ENCODE measurements at regions not wholly inside any gene's neighbourhood (a gene's known extent, or its start where the extent isn't known, plus 50 kb on each side); places are given as distances from the start of the nearest gene placed in this dataset.
"Not testable (repeated sequence)": the region's sequence is repeated elsewhere in the genome, so short reads cannot be mapped to it uniquely, and the experiment has no call there.

GRCh38 chr2:4690913-4691312, 987.5 kb downstream of the DCDC2C start:
- no peak for DNase-seq
- in situ Hi-C loops (cut with MboI; ENCODE audit: low pct_unique_long_range_greater_than_20kb, low sequenced_read_pairs): no loop called here

DNA sequence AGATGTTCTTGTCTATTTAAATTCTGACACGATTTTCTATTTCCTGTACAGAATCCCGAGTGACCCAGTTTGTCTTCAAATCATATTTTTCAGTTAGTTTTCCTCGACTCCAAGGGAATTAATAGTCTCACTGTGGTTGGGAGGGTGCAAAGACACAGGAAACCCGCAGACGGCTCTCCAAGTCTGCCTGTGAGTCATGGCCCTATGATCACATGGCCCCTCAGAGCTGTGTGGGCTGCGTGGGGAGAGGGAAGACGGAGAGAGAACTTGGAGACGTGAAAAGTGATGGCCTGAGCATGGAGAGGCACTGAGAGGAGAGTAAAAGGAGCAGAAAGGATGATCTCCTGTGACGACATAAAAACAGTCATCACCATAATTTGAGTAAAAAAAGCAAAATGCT, 989.9 kb downstream of the DCDC2C start:
- DNase-seq: peak; percentile 2
- in situ Hi-C loops (cut with MboI; ENCODE audit: low pct_unique_long_range_greater_than_20kb, low sequenced_read_pairs): no loop called here

- DNase-seq: no peak
- in situ Hi-C loops (cut with MboI; ENCODE audit: low pct_unique_long_range_greater_than_20kb, low sequenced_read_pairs): no loop called here
These were observed 992.0 kb downstream of the DCDC2C start for GRCh38 chr2:4695281-4695861.

- DNase-seq: no peak
- in situ Hi-C loops (cut with MboI; ENCODE audit: low pct_unique_long_range_greater_than_20kb, low sequenced_read_pairs): no loop called here
These were observed 977.1 kb upstream of the SOX11 start for GRCh38 chr2:4715065-4715464.

DNA sequence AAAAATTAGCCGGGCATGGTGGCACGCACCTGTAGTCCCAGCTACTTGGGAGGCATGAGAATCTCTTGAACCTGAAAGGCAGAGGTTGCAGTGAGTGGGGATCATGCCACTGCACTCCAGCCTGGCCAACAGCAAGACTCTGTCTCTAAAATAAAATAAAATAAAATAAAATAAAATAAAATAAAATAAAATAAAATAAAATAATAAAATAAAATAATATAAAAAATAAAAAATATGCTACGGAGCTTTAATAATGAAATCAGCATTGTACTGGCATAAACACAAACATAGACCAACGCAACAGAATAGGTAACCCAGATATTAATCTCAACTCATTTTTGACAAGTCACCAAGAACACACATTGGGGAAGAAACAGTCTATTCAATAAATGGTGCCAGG, 973.4 kb upstream of the SOX11 start:
- in situ Hi-C loops (cut with MboI; ENCODE audit: low pct_unique_long_range_greater_than_20kb, low sequenced_read_pairs): no loop called here

GRCh38 chr2:4725618-4726017, 966.6 kb upstream of the SOX11 start:
- no peak for DNase-seq
- in situ Hi-C loops (cut with MboI; ENCODE audit: low pct_unique_long_range_greater_than_20kb, low sequenced_read_pairs): no loop called here

More for the DNA sequence above, 973.4 kb upstream of the SOX11 start:
- no peak for DNase-seq

- DNase-seq: no peak
- in situ Hi-C loops (cut with MboI; ENCODE audit: low pct_unique_long_range_greater_than_20kb, low sequenced_read_pairs): no loop called here
These were observed 959.6 kb upstream of the SOX11 start for GRCh38 chr2:4732560-4732959.

DNA sequence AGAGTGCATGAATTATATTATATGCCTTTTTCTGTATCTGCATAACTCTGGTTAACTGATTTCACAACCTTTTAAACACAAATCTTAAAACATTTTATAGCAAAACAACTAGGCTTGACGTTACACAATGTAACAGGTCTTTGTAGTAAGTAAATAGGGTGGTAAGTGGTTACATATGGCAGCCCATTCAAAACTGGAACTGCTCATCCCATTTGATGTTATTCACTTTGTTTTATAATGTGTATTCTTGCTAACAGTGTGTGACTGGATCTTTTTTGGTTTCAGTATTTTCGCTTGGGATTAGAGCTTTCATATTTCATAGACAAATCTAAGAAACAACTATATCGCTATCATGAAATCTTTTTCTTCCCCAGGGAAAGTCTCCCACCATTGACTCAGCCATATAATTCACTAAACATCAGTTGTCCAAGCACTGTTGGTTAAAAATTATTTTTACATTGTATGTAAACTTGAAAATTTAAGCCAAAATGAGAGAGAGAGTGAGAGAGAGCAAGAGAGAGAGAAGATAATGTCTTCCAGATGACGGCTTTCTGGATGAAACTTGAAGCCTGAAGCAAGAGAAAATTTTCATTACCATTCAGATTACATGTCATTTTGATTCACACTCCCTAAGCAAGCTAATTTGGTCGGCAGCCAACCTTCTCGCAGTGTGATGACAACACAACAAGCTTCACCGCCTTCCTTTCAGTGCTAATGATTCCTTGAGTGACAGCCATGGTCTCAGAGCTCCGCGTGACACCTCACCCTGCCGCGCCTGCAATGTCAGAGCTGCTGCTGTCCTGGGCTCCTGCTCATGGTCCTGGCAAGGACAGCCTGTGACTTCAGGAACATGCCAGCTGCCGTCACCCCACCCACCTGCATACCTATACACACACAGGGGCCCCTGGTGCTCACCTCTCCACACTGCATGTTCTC, 946.9 kb upstream of the SOX11 start:
- DNase-seq: no peak

DNA sequence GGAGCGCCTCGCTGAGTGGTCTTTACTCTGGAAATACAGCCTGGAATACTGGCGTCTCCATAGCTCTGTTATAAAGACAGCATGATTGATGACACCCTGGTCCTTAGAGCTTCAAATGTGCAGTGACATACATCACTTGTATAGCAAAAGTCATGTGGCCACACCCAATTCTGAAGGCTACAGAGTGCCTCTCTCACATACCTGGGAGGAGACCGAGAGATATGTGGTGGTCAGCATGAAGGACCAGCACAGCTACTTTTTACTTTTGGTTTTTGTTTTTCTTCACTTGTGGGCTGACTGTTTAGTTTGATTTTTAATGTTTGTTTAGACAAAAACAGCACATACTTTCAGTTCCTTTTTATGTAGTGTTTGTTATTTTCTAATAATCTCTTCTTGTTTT, 938.5 kb upstream of the SOX11 start:
- no peak for DNase-seq
- in situ Hi-C loops (cut with MboI; ENCODE audit: low pct_unique_long_range_greater_than_20kb, low sequenced_read_pairs): no loop called here

More for the DNA sequence above, 946.9 kb upstream of the SOX11 start:
- in situ Hi-C loops (cut with MboI; ENCODE audit: low pct_unique_long_range_greater_than_20kb, low sequenced_read_pairs): no loop called here

DNA sequence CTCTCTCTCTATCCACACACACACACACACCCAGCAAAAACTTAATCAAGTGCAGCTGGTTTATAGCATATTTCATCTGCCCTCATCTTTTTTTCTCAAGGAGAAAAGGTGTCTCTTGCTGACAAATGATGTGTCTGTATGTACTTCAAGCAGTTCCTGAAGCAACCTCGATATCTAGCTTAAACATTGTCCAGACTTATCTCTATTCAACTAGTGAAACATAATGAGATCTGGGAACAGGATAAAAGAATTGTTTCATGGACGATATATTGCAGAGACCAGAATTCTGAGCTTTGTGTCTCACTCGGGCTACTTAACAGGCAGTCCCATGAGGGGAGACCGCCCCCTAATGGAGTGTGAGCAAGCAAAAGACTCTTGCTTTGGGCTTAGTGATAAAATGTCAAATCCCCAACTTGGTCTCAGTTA, 929.2 kb upstream of the SOX11 start:
- in situ Hi-C loops (cut with MboI; ENCODE audit: low pct_unique_long_range_greater_than_20kb, low sequenced_read_pairs): no loop called here
- DNase-seq: peak; percentile 11

- no peak for DNase-seq
- in situ Hi-C loops (cut with MboI; ENCODE audit: low pct_unique_long_range_greater_than_20kb, low sequenced_read_pairs): no loop called here
These were observed 926.2 kb upstream of the SOX11 start for GRCh38 chr2:4765787-4766530.

GRCh38 chr2:4775668-4776067, 916.5 kb upstream of the SOX11 start:
- DNase-seq: no peak
- in situ Hi-C loops (cut with MboI; ENCODE audit: low pct_unique_long_range_greater_than_20kb, low sequenced_read_pairs): no loop called here

- no peak for DNase-seq
- in situ Hi-C loops (cut with MboI; ENCODE audit: low pct_unique_long_range_greater_than_20kb, low sequenced_read_pairs): no loop called here
These were observed 911.5 kb upstream of the SOX11 start for GRCh38 chr2:4780679-4781078.

DNA sequence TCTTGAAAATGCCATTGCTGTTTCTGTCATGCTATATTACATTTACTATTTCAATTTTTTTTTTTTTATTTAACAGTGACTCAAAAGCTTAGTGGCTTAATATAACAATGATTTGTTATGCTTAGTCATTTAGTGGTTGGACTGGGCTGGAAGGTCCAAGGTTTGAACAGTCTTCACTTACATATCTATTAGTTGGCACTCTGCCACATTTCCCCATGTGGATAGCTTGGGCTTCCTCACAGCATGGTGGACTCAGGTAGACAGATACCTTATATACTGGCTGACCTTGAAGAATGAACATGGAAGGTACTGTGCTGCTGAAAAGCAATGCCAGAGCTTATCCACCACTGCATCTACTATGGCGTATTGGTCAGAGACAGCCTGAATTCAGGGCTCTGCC, 909.5 kb upstream of the SOX11 start:
- no peak for DNase-seq
- in situ Hi-C loops (cut with MboI; ENCODE audit: low pct_unique_long_range_greater_than_20kb, low sequenced_read_pairs): no loop called here

DNA sequence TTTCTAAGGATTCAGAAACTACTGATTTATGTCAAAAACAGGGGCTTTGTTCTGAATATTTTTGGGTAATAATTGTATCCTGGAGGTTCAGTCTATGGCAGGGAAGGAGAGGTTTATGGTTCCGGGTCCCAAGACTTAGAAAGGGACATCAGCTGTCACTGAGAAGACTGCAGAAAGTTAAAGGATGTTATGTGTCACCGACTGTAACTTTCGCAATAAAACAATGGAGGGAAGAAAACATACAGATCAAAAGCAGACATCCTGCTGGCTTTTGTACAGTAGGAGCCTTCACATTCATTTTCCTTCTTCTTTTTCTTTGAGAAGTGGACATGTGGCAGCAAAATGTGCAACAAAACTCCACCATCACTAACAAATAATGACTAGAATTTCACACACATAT, 900.7 kb upstream of the SOX11 start:
- in situ Hi-C loops (cut with MboI; ENCODE audit: low pct_unique_long_range_greater_than_20kb, low sequenced_read_pairs): no loop called here
- no peak for DNase-seq

- DNase-seq: no peak
- in situ Hi-C loops (cut with MboI; ENCODE audit: low pct_unique_long_range_greater_than_20kb, low sequenced_read_pairs): no loop called here
These were observed 900.1 kb upstream of the SOX11 start for GRCh38 chr2:4792126-4792525.

DNA sequence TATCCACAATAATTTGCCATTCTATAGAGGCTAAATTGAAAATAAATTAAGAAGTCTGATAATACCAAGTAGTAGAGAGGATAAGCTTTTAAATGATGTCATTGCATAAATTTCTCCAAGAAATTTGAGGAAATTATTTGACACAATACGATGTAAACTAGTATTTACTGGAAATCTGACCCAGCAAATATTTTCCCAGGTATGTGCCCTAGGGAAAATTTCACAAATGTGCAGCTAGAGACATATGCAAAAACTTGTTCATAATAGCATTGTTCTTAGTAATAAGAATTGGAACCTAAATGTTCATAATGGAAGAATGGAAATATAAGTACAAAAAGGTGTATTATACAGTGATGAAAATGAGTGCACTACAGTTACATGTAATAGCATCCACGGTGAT, 888.8 kb upstream of the SOX11 start:
- in situ Hi-C loops (cut with MboI; ENCODE audit: low pct_unique_long_range_greater_than_20kb, low sequenced_read_pairs): no loop called here
- DNase-seq: no peak

GRCh38 chr2:4814137-4814536, 878.0 kb upstream of the SOX11 start:
- in situ Hi-C loops (cut with MboI; ENCODE audit: low pct_unique_long_range_greater_than_20kb, low sequenced_read_pairs); DNase-seq: not testable (repeated sequence)

DNA sequence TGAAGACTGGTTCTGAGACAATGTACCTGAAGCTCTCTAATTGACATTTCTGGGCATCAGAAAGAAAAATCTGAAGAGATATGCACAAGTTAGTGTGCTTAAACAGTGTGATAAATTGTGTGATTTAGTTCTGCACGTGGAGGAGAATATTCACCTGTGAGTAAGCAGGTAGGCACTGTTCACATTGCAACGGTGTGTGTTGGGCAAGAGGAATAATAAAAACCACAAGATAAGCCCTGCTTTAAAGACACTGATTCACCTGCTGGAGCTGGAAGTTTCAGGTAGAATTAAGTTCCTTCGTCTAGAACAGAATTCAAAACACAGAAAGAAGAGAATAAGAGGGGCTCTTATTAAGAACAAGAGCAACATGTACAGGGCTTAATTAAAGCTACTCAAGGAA, 864.3 kb upstream of the SOX11 start:
- no peak for DNase-seq
- in situ Hi-C loops (cut with MboI; ENCODE audit: low pct_unique_long_range_greater_than_20kb, low sequenced_read_pairs): no loop called here
